Glomerular visceral epithelial cell (primary cell): ENCODE measurements at regions not wholly inside any gene's neighbourhood (a gene's known extent, or its start where the extent isn't known, plus 50 kb on each side); places are given as distances from the start of the nearest gene placed in this dataset.

Source experiments
- DNase-seq: peaks from one replicate; pipeline ENCODE4 v3.0.0-alpha.2; 2016; ENCODE audit errors: extremely low spot score

GRCh38 chr3:3560591-3561311, 238.5 kb upstream of the LRRN1 start:
- DNase-seq: no peak

GRCh38 chr3:3559786-3560185, 239.4 kb upstream of the LRRN1 start:
- no peak for DNase-seq

- no peak for DNase-seq
These were observed 243.2 kb upstream of the LRRN1 start for GRCh38 chr3:3556078-3556477.

GRCh38 chr3:3553236-3553635, 246.0 kb upstream of the LRRN1 start:
- no peak for DNase-seq

- peak; percentile 2 for DNase-seq
These were observed 246.5 kb upstream of the LRRN1 start for GRCh38 chr3:3552761-3553160.

GRCh38 chr3:3551981-3552380, 247.2 kb upstream of the LRRN1 start:
- DNase-seq: no peak

- DNase-seq: no peak
These were observed 253.9 kb upstream of the LRRN1 start for GRCh38 chr3:3545360-3545759.

- DNase-seq: no peak
These were observed 260.8 kb upstream of the LRRN1 start for GRCh38 chr3:3538451-3538850.

- DNase-seq: no peak
These were observed 266.7 kb upstream of the LRRN1 start for GRCh38 chr3:3532508-3532907.

GRCh38 chr3:3531476-3531875, 267.8 kb upstream of the LRRN1 start:
- DNase-seq: no peak

- no peak for DNase-seq
These were observed 280.0 kb upstream of the LRRN1 start for GRCh38 chr3:3519266-3519665.

- DNase-seq: no peak
These were observed 282.2 kb upstream of the LRRN1 start for GRCh38 chr3:3516996-3517395.

- DNase-seq: no peak
These were observed 282.8 kb upstream of the LRRN1 start for GRCh38 chr3:3516384-3516783.

GRCh38 chr3:3509665-3510064, 289.6 kb upstream of the LRRN1 start:
- DNase-seq: no peak

- no peak for DNase-seq
These were observed 294.5 kb upstream of the LRRN1 start for GRCh38 chr3:3504686-3505085.

- DNase-seq: no peak
These were observed 295.8 kb upstream of the LRRN1 start for GRCh38 chr3:3503411-3503810.

- DNase-seq: no peak
These were observed 299.2 kb upstream of the LRRN1 start for GRCh38 chr3:3499987-3500386.

GRCh38 chr3:3499012-3499562, 300.1 kb upstream of the LRRN1 start:
- no peak for DNase-seq

GRCh38 chr3:3495611-3496010, 303.6 kb upstream of the LRRN1 start:
- DNase-seq: no peak

GRCh38 chr3:3476669-3477068, 297.2 kb upstream of the CRBN start:
- no peak for DNase-seq

GRCh38 chr3:3468596-3468995, 289.1 kb upstream of the CRBN start:
- no peak for DNase-seq

GRCh38 chr3:3464131-3464530, 284.6 kb upstream of the CRBN start:
- DNase-seq: no peak

- no peak for DNase-seq
These were observed 281.8 kb upstream of the CRBN start for GRCh38 chr3:3461317-3461716.

- DNase-seq: no peak
These were observed 269.0 kb upstream of the CRBN start for GRCh38 chr3:3448468-3448867.
